Heart left ventricle (tissue), 16 donors: ENCODE measurements at regions not wholly inside any gene's neighbourhood (a gene's known extent, or its start where the extent isn't known, plus 50 kb on each side); places are given as distances from the start of the nearest gene placed in this dataset.

Source experiments
- ATAC-seq, 4 donors: fragments of 200-7000 bp; cut with Tn5 transposase; one replicate each; pipeline ENCODE4 v1.9.1; 2020 to 2022; ENCODE audit warnings: moderate library complexity in 4 of 4, mild to moderate bottlenecking in 3 of 4, moderate number of reproducible peaks in 1 of 4
- DNase-seq, 5 donors: peaks; one replicate each; pipeline ENCODE4 v3.0.0-alpha.2; 2020
- H3K27ac ChIP-seq, 12 donors: fragments of 200-600 bp; sonication (generic) in 4 of 12; one replicate each; pipeline versions ENCODE4 v1.5.0 to v1.8.0; 2016 to 2022; ENCODE audit warnings: mild to moderate bottlenecking in 2 of 12
- H3K27me3 ChIP-seq, 9 donors: fragments of 200-600 bp; sonication (generic) in 2 of 9; one replicate each; pipeline versions ENCODE4 v1.5.1 to v1.8.0; 2016 to 2022; ENCODE audit warnings: mild to moderate bottlenecking in 3 of 9
- H3K36me3 ChIP-seq, 9 donors: fragments of 200-600 bp; sonication (generic) in 2 of 9; one replicate each; pipeline versions ENCODE4 v1.5.0 to v1.8.0; 2018 to 2022; ENCODE audit warnings: mild to moderate bottlenecking in 2 of 9
- H3K4me1 ChIP-seq, 12 donors: fragments of 200-600 bp; sonication (generic) in 4 of 12; one replicate each; pipeline versions ENCODE4 v1.5.0 to v1.8.0; 2016 to 2022; ENCODE audit warnings: mild to moderate bottlenecking in 3 of 12
- H3K4me3 ChIP-seq, 12 donors: fragments of 200-600 bp; sonication (generic) in 4 of 12; one replicate each; pipeline versions ENCODE4 v1.5.0 to v1.8.0; 2017 to 2022; ENCODE audit warnings: mild to moderate bottlenecking in 9 of 12, moderate library complexity in 4 of 12
- H3K9me3 ChIP-seq, 12 donors: fragments of 200-600 bp; sonication (generic) in 4 of 12; one replicate each; pipeline versions ENCODE4 v1.5.0 to v1.8.0; 2016 to 2022; ENCODE audit warnings: mild to moderate bottlenecking in 1 of 12
- CTCF ChIP-seq, 12 donors: fragments of 200-600 bp; sonication (generic) in 4 of 12; IDR thresholded peaks; one replicate each; pipeline versions ENCODE4 v1.5.0 to v1.8.0; 2018 to 2022; ENCODE audit warnings: antibody characterized with exemption in 12 of 12, mild to moderate bottlenecking in 5 of 12
- POLR2A ChIP-seq, 2 donors: fragments of 450-650 bp; IDR thresholded peaks; one replicate each; pipeline ENCODE4 v1.6.1; 2017; ENCODE audit warnings: antibody characterized with exemption in 2 of 2, mild to moderate bottlenecking in 2 of 2, moderate library complexity in 2 of 2
- WGBS, 4 donors: extraction: QIAGEN DNeasy Blood & Tissue Kit in 2 of 4; methylation state at CpG; one replicate each; pipeline versions ENCODE4 v1.1.5 to v1.1.7; 2013 to 2018; 5-methylcytosine and 5-hydroxymethylcytosine counted together
- intact Hi-C, 10 donors: fragments of 100-400 bp; cut with DNase I; formaldehyde crosslinking; loops; one replicate each; pipeline versions ENCODE4 v1.11.1 to v1.14.2; 2022
- donor health status: ischemic (EF 13 %, LVEDD 7.1; RV severe dilation, severe dysfunction).
- donor health status: healthy with polysubstance abuse.
- donor health status: DM: no; HTN: yes; CAD: no.
- donor health status: DM: no; HTN: no; CAD: no.
- donor health status: ischemic (EF 25% LVEDD 6.9; RV normal size, moderate dysfunction).
- donor health status: ischemic (EF 25% LVEDD 5.7; RV mildly dilated, moderate dysfunction).
- donor health status: healthy.
- donor health status: DM: yes; HTN: yes; CAD: no.
- donor health status: ischemic (EF 35%, LVEDD 5.7; RV mildly dilated, moderate dysfunction).
- donor health status: nonischemic (EF 11% LVEDD 7.7; RV severe dilation, severe dysfunction).
- donor health status: DM: yes; HTN: yes; CAD: no.
- donor health status: PGD.
- donor health status: ischemic (EF 29% LVEDD 5.4; RV normal size, mild dysfunction).
- donor health status: nonischemic (EF 23%, LVEDD 6.1; RV moderate dilation, normal function).

- Histone ChIP-seq H3K27me3 (no peaks in the 10 kb centered on the region), H3K4me1 (peaks cover 0 to 26% (median 11%) of the 10 kb centered on the region in 12 donors), H3K27ac (no peak overlapping the region), H3K9me3 (no peaks in the 10 kb centered on the region), H3K4me3 (no peak overlapping the region), H3K36me3 (no peaks in the 10 kb centered on the region)
- TF ChIP-seq CTCF (IDR thresholded peaks at IDR 0.05) (no peak), POLR2A (IDR thresholded peaks at IDR 0.05) (no peak)
- intact Hi-C loops, result no loop called here
- WGBS, 4 donors, result 89 to 95% (median 92%) methylated on average over 3 of the region's 3 CpGs
- no peak for DNase-seq
- ATAC-seq, result no peak
Observed at GRCh38 chr2:28694364-28694763, 57.3 kb upstream of the PPP1CB start.

- H3K27me3 ChIP-seq, result no peaks in the 10 kb centered on the region
- peaks cover 0 to 26% (median 11%) of the 10 kb centered on the region in 12 donors for H3K4me1 ChIP-seq
- H3K36me3 ChIP-seq, result no peaks in the 10 kb centered on the region
- no peaks in the 10 kb centered on the region for H3K9me3 ChIP-seq
- DNase-seq (no peak), ATAC-seq (no peak)
- intact Hi-C loops, result no loop called here
- TF ChIP-seq POLR2A (IDR thresholded peaks at IDR 0.05) (no peak), CTCF (IDR thresholded peaks at IDR 0.05) (no peak)
- H3K27ac ChIP-seq, result peak overlapping the region in 1 of 12 donors; percentile 21
- H3K4me3 ChIP-seq, result no peak overlapping the region
- WGBS, 4 donors, result 72 to 74% (median 73%) methylated on average over 3 to 4 of the region's 4 CpGs
Observed at GRCh38 chr2:28695245-28695647, 56.4 kb upstream of the PPP1CB start.

- Histone ChIP-seq H3K4me3 (no peak overlapping the region), H3K36me3 (no peaks in the 10 kb centered on the region), H3K9me3 (no peaks in the 10 kb centered on the region), H3K27ac (no peak overlapping the region), H3K4me1 (peaks cover 0 to 23% (median 11%) of the 10 kb centered on the region in 12 donors), H3K27me3 (no peaks in the 10 kb centered on the region)
- 70 to 80% (median 77%) methylated on average over 2 of the region's 2 CpGs for WGBS, 4 donors
- ATAC-seq, result no peak
- no peak for TF ChIP-seq CTCF (IDR thresholded peaks at IDR 0.05)
- TF ChIP-seq POLR2A (IDR thresholded peaks at IDR 0.05), result no peak
- no peak for DNase-seq
- intact Hi-C loops, result no loop called here
Observed at GRCh38 chr2:28696261-28696660, 55.4 kb upstream of the PPP1CB start.

GRCh38 chr2:28697602-28698149 lies 54.0 kb upstream of the PPP1CB start:
- 26 to 38% (median 28%) methylated on average over 1 of the region's 1 CpG for WGBS, 4 donors
- Histone ChIP-seq H3K4me1 (peaks cover 0 to 20% (median 2%) of the 10 kb centered on the region in 12 donors), H3K36me3 (no peaks in the 10 kb centered on the region), H3K9me3 (no peaks in the 10 kb centered on the region), H3K27ac (no peak overlapping the region), H3K27me3 (no peaks in the 10 kb centered on the region), H3K4me3 (no peak overlapping the region)
- TF ChIP-seq POLR2A (IDR thresholded peaks at IDR 0.05) (no peak), CTCF (IDR thresholded peaks at IDR 0.05) (no peak)
- ATAC-seq (no peak), DNase-seq (no peak)
- intact Hi-C loops, result no loop called here
